DOHH2 (cell line): ENCODE measurements at regions not wholly inside any gene's neighbourhood (a gene's known extent, or its start where the extent isn't known, plus 50 kb on each side); places are given as distances from the start of the nearest gene placed in this dataset.

Experiments used
- H3F3A ChIP-seq: fragments of 200-600 bp; sonication (generic), shearing (Covaris generic); 2 replicates; pipeline ENCODE4 v1.6.0; 2016; ENCODE audit warnings: antibody characterized with exemption, mild to moderate bottlenecking; ENCODE audit not compliant: control insufficient read depth, insufficient read depth
- H3K27ac ChIP-seq: fragments of 200-600 bp; sonication (generic); 2 replicates; pipeline ENCODE4 v1.5.1; 2014; ENCODE audit warnings: low read depth, mild to moderate bottlenecking, low read length, moderate library complexity
- H3K27me3 ChIP-seq: fragments of 200-600 bp; sonication (generic); 2 replicates; pipeline ENCODE4 v1.6.1; 2014; ENCODE audit warnings: mild to moderate bottlenecking, low read length, mixed read lengths; ENCODE audit not compliant: control insufficient read depth
- H3K36me3 ChIP-seq: fragments of 200-600 bp; sonication (generic); 2 replicates; pipeline ENCODE4 v1.6.1; 2014; ENCODE audit warnings: mild to moderate bottlenecking, low read length, moderate library complexity, mixed read lengths; ENCODE audit not compliant: control insufficient read depth
- H3K4me1 ChIP-seq: fragments of 200-600 bp; sonication (generic); 2 replicates; pipeline ENCODE4 v1.6.1; 2014; ENCODE audit warnings: mild to moderate bottlenecking, low read length, mixed read lengths; ENCODE audit not compliant: control insufficient read depth
- H3K4me2 ChIP-seq: fragments of 200-600 bp; sonication (generic); 2 replicates; pipeline ENCODE4 v1.6.0; 2014; ENCODE audit warnings: mild to moderate bottlenecking, low read length, moderate library complexity
- H3K4me3 ChIP-seq: fragments of 200-600 bp; sonication (generic); 2 replicates; pipeline ENCODE4 v1.5.1; 2014; ENCODE audit warnings: mild to moderate bottlenecking, low read length, mixed read lengths
- H3K79me2 ChIP-seq: fragments of 200-600 bp; sonication (generic); 2 replicates; pipeline ENCODE4 v1.6.1; 2014; ENCODE audit warnings: mild to moderate bottlenecking, low read length, mixed read lengths; ENCODE audit not compliant: control insufficient read depth
- H3K9me2 ChIP-seq: fragments of 200-600 bp; sonication (generic); replicated peaks from 2 replicates; pipeline ENCODE4 v1.6.1; 2014; ENCODE audit warnings: mild to moderate bottlenecking, low read length, mixed read lengths; ENCODE audit not compliant: control insufficient read depth
- H3K9me3 ChIP-seq: fragments of 200-600 bp; sonication (generic); 2 replicates; pipeline ENCODE4 v1.6.1; 2014; ENCODE audit warnings: antibody characterized with exemption, low read length, mixed read lengths; ENCODE audit not compliant: control insufficient read depth, insufficient read depth
- H4K20me1 ChIP-seq: fragments of 200-600 bp; sonication (generic); 2 replicates; pipeline ENCODE4 v1.6.0; 2014; ENCODE audit warnings: low read depth, mild to moderate bottlenecking, antibody characterized with exemption, low read length, moderate library complexity; ENCODE audit not compliant: control insufficient read depth, insufficient read depth
- CTCF ChIP-seq: fragments of 200-600 bp; sonication (generic); IDR thresholded peaks from one replicate; pipeline ENCODE4 v1.5.1; 2014; ENCODE audit warnings: antibody characterized with exemption, mild to moderate bottlenecking, low read depth, low read length; ENCODE audit not compliant: poor library complexity, severe bottlenecking
- EZH2phosphoT487 ChIP-seq: fragments of 200-600 bp; sonication (generic); IDR thresholded peaks from 2 replicates; pipeline ENCODE4 v1.6.1; 2017; ENCODE audit warnings: borderline replicate concordance, mild to moderate bottlenecking, antibody characterized with exemption, low read length, moderate library complexity, mixed read lengths

GRCh38 chr6:133079901-133080300 lies 161.3 kb upstream of the EYA4 start:
- Histone ChIP-seq H3K27ac (no peak overlapping the region), H3K4me2 (no peak overlapping the region), H3K4me3 (no peak overlapping the region), H3K27me3 (no peaks in the 10 kb centered on the region), H3K36me3 (no peaks in the 10 kb centered on the region), H3K9me2 (no peaks in the 10 kb centered on the region), H3F3A (no peaks in the 10 kb centered on the region), H3K9me3 (no peaks in the 10 kb centered on the region), H3K79me2 (no peaks in the 10 kb centered on the region), H4K20me1 (no peaks in the 10 kb centered on the region), H3K4me1 (no peaks in the 10 kb centered on the region)
- no peak for TF ChIP-seq CTCF

- H3K4me2 ChIP-seq: no peak overlapping the region
- no peak overlapping the region for H3K4me3 ChIP-seq
- no peak overlapping the region for H3K27ac ChIP-seq
- no peaks in the 10 kb centered on the region for H4K20me1 ChIP-seq
- H3F3A ChIP-seq: no peaks in the 10 kb centered on the region
- H3K36me3 ChIP-seq: no peaks in the 10 kb centered on the region
- no peaks in the 10 kb centered on the region; the same call in 1 of the 2 replicates for H3K27me3 ChIP-seq
- H3K79me2 ChIP-seq: no peaks in the 10 kb centered on the region
- TF ChIP-seq EZH2phosphoT487: no peak
- H3K9me2 ChIP-seq: no peaks in the 10 kb centered on the region
- H3K9me3 ChIP-seq: no peaks in the 10 kb centered on the region
- no peaks in the 10 kb centered on the region for H3K4me1 ChIP-seq
These were observed 157.7 kb upstream of the EYA4 start for GRCh38 chr6:133083248-133083967.

- Histone ChIP-seq H3K4me2 (no peak overlapping the region), H3K9me3 (no peaks in the 10 kb centered on the region), H3K4me1 (no peaks in the 10 kb centered on the region), H4K20me1 (no peaks in the 10 kb centered on the region), H3K27me3 (no peaks in the 10 kb centered on the region; the same call in 1 of the 2 replicates), H3K27ac (no peak overlapping the region), H3K9me2 (no peaks in the 10 kb centered on the region), H3K79me2 (no peaks in the 10 kb centered on the region), H3K4me3 (no peak overlapping the region), H3F3A (no peaks in the 10 kb centered on the region), H3K36me3 (no peaks in the 10 kb centered on the region)
- TF ChIP-seq CTCF (no peak), EZH2phosphoT487 (no peak)
These were observed 155.7 kb upstream of the EYA4 start for GRCh38 chr6:133085471-133085870.

- H3F3A ChIP-seq: no peaks in the 10 kb centered on the region
- no peaks in the 10 kb centered on the region for H3K79me2 ChIP-seq
- no peaks in the 10 kb centered on the region for H3K9me3 ChIP-seq
- H3K4me1 ChIP-seq: no peaks in the 10 kb centered on the region
- no peaks in the 10 kb centered on the region for H3K9me2 ChIP-seq
- no peaks in the 10 kb centered on the region; the same call in 1 of the 2 replicates for H3K27me3 ChIP-seq
- no peak overlapping the region for H3K27ac ChIP-seq
- no peak overlapping the region for H3K4me2 ChIP-seq
- H3K36me3 ChIP-seq: no peaks in the 10 kb centered on the region
- no peak for TF ChIP-seq CTCF
- TF ChIP-seq EZH2phosphoT487: no peak
- H3K4me3 ChIP-seq: no peak overlapping the region
- H4K20me1 ChIP-seq: no peaks in the 10 kb centered on the region
These were observed 155.3 kb upstream of the EYA4 start for GRCh38 chr6:133085896-133086295.
